BLaER1 (cell line): ENCODE measurements at regions not wholly inside any gene's neighbourhood (a gene's known extent, or its start where the extent isn't known, plus 50 kb on each side); places are given as distances from the start of the nearest gene placed in this dataset.
"Not testable (repeated sequence)": the region's sequence is repeated elsewhere in the genome, so short reads cannot be mapped to it uniquely, and the experiment has no call there.

Source experiments
- H3K27ac ChIP-seq: shearing (Covaris generic); formaldehyde crosslinking; 2 replicates; pipeline ENCODE4 v1.8.1; 2022
- H3K27me3 ChIP-seq: shearing (Covaris generic); formaldehyde crosslinking; 2 replicates; pipeline ENCODE4 v1.8.1; 2022
- H3K36me3 ChIP-seq: shearing (Covaris generic); formaldehyde crosslinking; 2 replicates; pipeline ENCODE4 v1.8.1; 2022
- H3K4me1 ChIP-seq: shearing (Covaris generic); formaldehyde crosslinking; 2 replicates; pipeline ENCODE4 v1.8.1; 2022
- H3K4me2 ChIP-seq: shearing (Covaris generic); formaldehyde crosslinking; 2 replicates; pipeline ENCODE4 v1.8.1; 2022
- H3K4me3 ChIP-seq: shearing (Covaris generic); formaldehyde crosslinking; 2 replicates; pipeline ENCODE4 v1.8.1; 2022
- H3K9ac ChIP-seq: shearing (Covaris generic); formaldehyde crosslinking; 2 replicates; pipeline ENCODE4 v1.8.1; 2022
- H3K9me3 ChIP-seq: shearing (Covaris generic); formaldehyde crosslinking; 2 replicates; pipeline ENCODE4 v1.8.1; 2022
- H4K20me1 ChIP-seq: shearing (Covaris generic); formaldehyde crosslinking; 2 replicates; pipeline ENCODE4 v1.8.1; 2022
- Cebpa-rat ChIP-seq: shearing (Covaris generic); IDR thresholded peaks from 2 replicates; pipeline ENCODE4 v1.8.1; 2022

- Histone ChIP-seq H3K9me3 (no peaks in the 10 kb centered on the region), H3K4me1 (no peaks in the 10 kb centered on the region), H3K27ac (no peak overlapping the region), H3K9ac (no peak overlapping the region), H4K20me1 (no peaks in the 10 kb centered on the region), H3K27me3 (no peaks in the 10 kb centered on the region), H3K36me3 (no peaks in the 10 kb centered on the region), H3K4me2 (no peak overlapping the region), H3K4me3 (no peak overlapping the region)
- no peak for TF ChIP-seq Cebpa-rat
Observed at GRCh38 chr2:184057910-184058309, 540.4 kb upstream of the ZNF804A start.

- H3K27me3 ChIP-seq, H3K27ac ChIP-seq, H3K4me1 ChIP-seq, H3K4me3 ChIP-seq, H3K4me2 ChIP-seq, H4K20me1 ChIP-seq, H3K9ac ChIP-seq, H3K36me3 ChIP-seq, H3K9me3 ChIP-seq: not testable (repeated sequence)
Observed at GRCh38 chr2:184060268-184060667, 538.1 kb upstream of the ZNF804A start.

- Histone ChIP-seq H3K9ac (no peak overlapping the region), H3K27me3 (no peaks in the 10 kb centered on the region), H3K9me3 (no peaks in the 10 kb centered on the region), H3K36me3 (no peaks in the 10 kb centered on the region), H3K4me2 (no peak overlapping the region), H3K4me1 (no peaks in the 10 kb centered on the region), H3K4me3 (no peak overlapping the region), H4K20me1 (no peaks in the 10 kb centered on the region), H3K27ac (no peak overlapping the region)
- no peak for TF ChIP-seq Cebpa-rat
Observed at GRCh38 chr2:184067502-184067901, 530.8 kb upstream of the ZNF804A start.

GRCh38 chr2:184072470-184072869, 525.9 kb upstream of the ZNF804A start:
- Histone ChIP-seq H3K36me3 (no peaks in the 10 kb centered on the region), H3K9ac (no peak overlapping the region), H3K9me3 (no peaks in the 10 kb centered on the region), H3K4me1 (no peaks in the 10 kb centered on the region), H3K27ac (no peak overlapping the region), H3K27me3 (no peaks in the 10 kb centered on the region), H3K4me3 (no peak overlapping the region), H4K20me1 (no peaks in the 10 kb centered on the region), H3K4me2 (no peak overlapping the region)
- no peak for TF ChIP-seq Cebpa-rat

GRCh38 chr2:184078496-184078895, 519.8 kb upstream of the ZNF804A start:
- Histone ChIP-seq H4K20me1 (no peaks in the 10 kb centered on the region), H3K36me3 (no peaks in the 10 kb centered on the region), H3K4me2 (no peak overlapping the region), H3K9ac (no peak overlapping the region), H3K27me3 (no peaks in the 10 kb centered on the region), H3K4me1 (no peaks in the 10 kb centered on the region), H3K27ac (no peak overlapping the region), H3K4me3 (no peak overlapping the region), H3K9me3 (no peaks in the 10 kb centered on the region)
- no peak for TF ChIP-seq Cebpa-rat

- H3K36me3 ChIP-seq = no peaks in the 10 kb centered on the region
- no peak overlapping the region for H3K9ac ChIP-seq
- no peaks in the 10 kb centered on the region for H3K4me1 ChIP-seq
- TF ChIP-seq Cebpa-rat = no peak
- H4K20me1 ChIP-seq = no peaks in the 10 kb centered on the region
- no peak overlapping the region for H3K27ac ChIP-seq
- no peak overlapping the region for H3K4me3 ChIP-seq
- no peak overlapping the region for H3K4me2 ChIP-seq
- no peaks in the 10 kb centered on the region for H3K27me3 ChIP-seq
- no peaks in the 10 kb centered on the region for H3K9me3 ChIP-seq
Observed at GRCh38 chr2:184091456-184091855, 506.9 kb upstream of the ZNF804A start.

- Histone ChIP-seq H4K20me1 (no peaks in the 10 kb centered on the region), H3K36me3 (no peaks in the 10 kb centered on the region), H3K4me3 (no peak overlapping the region), H3K9me3 (no peaks in the 10 kb centered on the region), H3K27ac (no peak overlapping the region), H3K4me1 (no peaks in the 10 kb centered on the region), H3K9ac (no peak overlapping the region), H3K27me3 (no peaks in the 10 kb centered on the region), H3K4me2 (no peak overlapping the region)
- TF ChIP-seq Cebpa-rat = no peak
Observed at GRCh38 chr2:184113696-184114403, 484.5 kb upstream of the ZNF804A start.

- no peak overlapping the region for H3K4me3 ChIP-seq
Observed at GRCh38 chr2:184114439-184114838, 483.9 kb upstream of the ZNF804A start.

GRCh38 chr2:184119989-184120800, 478.1 kb upstream of the ZNF804A start:
- H3K9ac ChIP-seq = no peak overlapping the region

More at GRCh38 chr2:184114439-184114838, 483.9 kb upstream of the ZNF804A start:
- no peak for TF ChIP-seq Cebpa-rat
- Histone ChIP-seq H3K27me3 (no peaks in the 10 kb centered on the region), H3K36me3 (no peaks in the 10 kb centered on the region), H3K9me3 (no peaks in the 10 kb centered on the region), H3K27ac (no peak overlapping the region), H4K20me1 (no peaks in the 10 kb centered on the region), H3K9ac (no peak overlapping the region), H3K4me2 (no peak overlapping the region), H3K4me1 (no peaks in the 10 kb centered on the region)

GRCh38 chr2:184125867-184126266, 472.5 kb upstream of the ZNF804A start:
- H3K36me3 ChIP-seq = no peaks in the 10 kb centered on the region
- TF ChIP-seq Cebpa-rat = no peak
- no peak overlapping the region for H3K27ac ChIP-seq
- no peak overlapping the region for H3K9ac ChIP-seq
- no peaks in the 10 kb centered on the region for H3K27me3 ChIP-seq
- H3K4me3 ChIP-seq = no peak overlapping the region
- no peaks in the 10 kb centered on the region for H4K20me1 ChIP-seq
- no peaks in the 10 kb centered on the region for H3K9me3 ChIP-seq
- H3K4me2 ChIP-seq = no peak overlapping the region
- no peaks in the 10 kb centered on the region for H3K4me1 ChIP-seq

More at GRCh38 chr2:184119989-184120800, 478.1 kb upstream of the ZNF804A start:
- no peaks in the 10 kb centered on the region for H3K36me3 ChIP-seq
- H3K4me3 ChIP-seq = no peak overlapping the region
- no peak for TF ChIP-seq Cebpa-rat
- no peaks in the 10 kb centered on the region for H3K4me1 ChIP-seq
- no peak overlapping the region for H3K4me2 ChIP-seq
- H4K20me1 ChIP-seq = no peaks in the 10 kb centered on the region
- no peaks in the 10 kb centered on the region for H3K27me3 ChIP-seq
- H3K9me3 ChIP-seq = no peaks in the 10 kb centered on the region
- H3K27ac ChIP-seq = no peak overlapping the region
